ENCODE measurements at regions not wholly inside any gene's neighbourhood (a gene's known extent, or its start where the extent isn't known, plus 50 kb on each side); places are given as distances from the start of the nearest gene placed in this dataset.

DNA sequence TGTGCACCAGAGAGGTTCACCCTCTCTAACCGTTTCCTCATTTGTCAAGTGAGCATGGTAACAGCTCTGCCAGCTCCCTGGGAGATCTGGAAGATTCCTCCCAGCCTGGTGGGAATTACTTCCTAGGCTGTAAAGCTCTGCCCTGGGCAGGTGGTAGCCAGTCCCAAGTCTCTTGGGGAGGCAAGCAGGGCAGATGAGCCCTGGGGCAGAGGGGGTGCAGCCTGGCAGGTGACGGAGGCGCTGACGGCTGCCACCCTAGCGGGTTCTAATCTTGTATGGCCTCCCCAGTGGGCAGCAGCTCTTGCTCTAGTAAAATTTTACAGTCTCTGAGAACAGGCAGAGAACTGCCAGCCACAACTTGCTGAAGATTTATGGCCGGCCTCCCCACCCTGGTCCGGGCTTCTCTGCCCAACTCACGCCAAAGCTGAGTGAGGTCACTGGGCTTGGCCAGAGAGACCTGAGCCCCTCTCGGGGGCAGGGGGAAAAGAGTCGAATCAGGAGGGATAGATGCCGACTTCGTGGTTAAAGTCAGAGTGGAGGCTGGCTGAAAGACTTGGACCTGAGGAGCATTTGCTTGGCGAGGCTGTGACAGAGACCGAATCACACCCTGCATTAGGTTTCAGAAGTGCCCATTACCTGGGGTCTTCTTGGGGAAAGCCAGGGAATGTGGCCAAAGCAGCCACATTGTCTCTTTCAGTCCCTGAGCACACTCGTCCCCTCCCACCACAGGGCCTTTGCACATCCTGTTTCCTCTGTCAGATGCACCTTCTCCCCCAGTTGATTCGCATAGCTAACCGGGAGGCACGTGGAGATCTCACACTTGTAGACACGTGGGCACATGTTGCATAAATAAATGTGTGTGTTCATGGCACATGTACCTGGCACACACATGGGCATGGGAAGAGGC, 188.2 kb downstream of the MN1 start:
- Histone ChIP-seq H2BK12ac (ENCODE audit: low read length) (no peak overlapping the region), H3K27me3 (ENCODE audit: control insufficient read depth in 3 of 3, insufficient read depth in 3 of 3, low read depth in 1 of 3, low read length in 3 of 3) (peaks cover 0 to 3% (median 0%) of the 10 kb centered on the region in 3 experiments)
- no peak for DNase-seq (ENCODE audit: low spot score)

DNA sequence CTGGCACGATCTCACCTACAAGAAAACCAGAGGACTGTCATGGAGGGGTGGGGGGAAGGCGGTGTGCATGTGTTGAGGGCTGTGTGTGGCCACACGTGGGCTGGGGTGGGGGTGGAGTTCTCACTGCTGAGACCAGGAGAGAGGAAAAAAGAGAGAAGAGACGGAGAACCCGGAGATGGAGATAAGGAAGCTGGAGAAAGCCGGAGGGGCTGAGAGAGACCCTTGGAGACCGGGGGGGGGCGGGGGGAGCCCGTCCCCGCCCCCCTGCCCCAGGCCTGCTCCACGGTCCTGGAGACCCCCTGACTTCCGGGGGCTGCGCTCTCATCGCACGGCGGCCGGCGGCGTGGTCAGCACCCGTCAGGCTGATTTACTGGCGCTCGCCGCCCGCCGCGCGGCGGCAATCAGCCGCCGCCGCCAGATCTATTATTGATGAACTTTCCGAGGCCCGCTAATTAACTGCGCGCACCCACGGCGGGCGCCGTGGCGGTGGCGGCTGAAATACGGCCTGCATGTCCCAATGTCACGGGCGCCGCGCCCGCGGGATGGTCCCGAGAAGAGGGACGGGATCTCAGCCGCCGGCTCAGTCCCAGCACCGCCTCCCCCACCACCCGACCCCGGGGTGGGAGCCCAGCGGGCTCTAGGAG, 187.4 kb downstream of the MN1 start:
- no peaks in the 10 kb centered on the region for H3K36me3 ChIP-seq (replicated peaks in 1 of 2; ENCODE audit: control insufficient read depth in 2 of 2, insufficient read depth in 2 of 2, low read length in 2 of 2)
- H3K79me1 ChIP-seq (ENCODE audit: low read depth, low read length), result no peaks in the 10 kb centered on the region
- no peak overlapping the region for H3K14ac ChIP-seq (ENCODE audit: low read length)
- H3K4ac ChIP-seq (ENCODE audit: low read length), result peak overlapping the region; percentile 58
- peaks cover 25 to 26% of the 10 kb centered on the region in 2 donors for H3K4me1 ChIP-seq (ENCODE audit: control insufficient read depth in 2 of 2, insufficient read depth in 1 of 2, low read depth in 1 of 2, low read length in 2 of 2)
- no peak overlapping the region for H2BK5ac ChIP-seq (ENCODE audit: low read length)
- H3K4me2 ChIP-seq (ENCODE audit: insufficient read depth, low read length, poor library complexity, severe bottlenecking), result peak overlapping the region; percentile 22
- peak overlapping the region; percentile 17 for H2BK15ac ChIP-seq (ENCODE audit: low read length)
- H3K23ac ChIP-seq (ENCODE audit: low read depth, low read length, poor library complexity), result no peak overlapping the region
- no peak overlapping the region for H3K27ac ChIP-seq (replicated peaks; ENCODE audit: low read length)
- H3K27me3 ChIP-seq (ENCODE audit: control insufficient read depth in 3 of 3, insufficient read depth in 3 of 3, low read depth in 1 of 3, low read length in 3 of 3), result peaks cover 0 to 3% (median 0%) of the 10 kb centered on the region in 3 experiments
- H2BK12ac ChIP-seq (ENCODE audit: low read length), result no peak overlapping the region
- DNase-seq (ENCODE audit: low spot score), result no peak
- H4K91ac ChIP-seq (ENCODE audit: low read depth, low read length, poor library complexity), result peak overlapping the region; percentile 94
- H4K8ac ChIP-seq (ENCODE audit: low read depth, low read length), result no peak overlapping the region
- no peak overlapping the region for H2AFZ ChIP-seq (ENCODE audit: low read length)
- peaks cover 0 to 2% of the 10 kb centered on the region in 2 donors for H3K9me3 ChIP-seq (replicated peaks in 1 of 2; ENCODE audit: control insufficient read depth in 2 of 2, insufficient read depth in 1 of 2, low read depth in 1 of 2, low read length in 2 of 2)
- peak overlapping the region; percentile 31 for H3K18ac ChIP-seq (ENCODE audit: low read length)
- H2AK5ac ChIP-seq (ENCODE audit: low read depth, low read length), result peak overlapping the region; percentile 25
- no peak overlapping the region for H3K4me3 ChIP-seq (ENCODE audit: low read length in 2 of 2)
- peak overlapping the region; percentile 83 for H2BK120ac ChIP-seq (ENCODE audit: low read depth, low read length)
- H3K9ac ChIP-seq (ENCODE audit: low read depth, low read length, poor library complexity), result no peak overlapping the region
- WGBS, 2 donors (ENCODE audit: extremely low coverage in 2 of 2, insufficient read length in 2 of 2, insufficient replicate concordance in 1 of 2), result no CpG with 5 or more reads among the region's 56 CpGs

More for the DNA sequence above, 188.2 kb downstream of the MN1 start:
- H3K18ac ChIP-seq (ENCODE audit: low read length), result peak overlapping the region; percentile 44
- H3K4me1 ChIP-seq (ENCODE audit: control insufficient read depth in 2 of 2, insufficient read depth in 1 of 2, low read depth in 1 of 2, low read length in 2 of 2), result peaks cover 28 to 29% of the 10 kb centered on the region in 2 donors
- H3K23ac ChIP-seq (ENCODE audit: low read depth, low read length, poor library complexity), result no peak overlapping the region
- peak overlapping the region; percentile 58 for H3K4ac ChIP-seq (ENCODE audit: low read length)
- no peak overlapping the region for H4K8ac ChIP-seq (ENCODE audit: low read depth, low read length)
- H4K91ac ChIP-seq (ENCODE audit: low read depth, low read length, poor library complexity), result peak overlapping the region; percentile 94
- H2BK120ac ChIP-seq (ENCODE audit: low read depth, low read length), result no peak overlapping the region
- H3K9ac ChIP-seq (ENCODE audit: low read depth, low read length, poor library complexity), result no peak overlapping the region
- no peak overlapping the region for H2AFZ ChIP-seq (ENCODE audit: low read length)
- peaks cover 0 to 2% of the 10 kb centered on the region in 2 donors for H3K9me3 ChIP-seq (replicated peaks in 1 of 2; ENCODE audit: control insufficient read depth in 2 of 2, insufficient read depth in 1 of 2, low read depth in 1 of 2, low read length in 2 of 2)
- no peaks in the 10 kb centered on the region for H3K36me3 ChIP-seq (replicated peaks in 1 of 2; ENCODE audit: control insufficient read depth in 2 of 2, insufficient read depth in 2 of 2, low read length in 2 of 2)
- peak overlapping the region in 1 of 2 donors; percentile 56 for H3K4me3 ChIP-seq (ENCODE audit: low read length in 2 of 2)
- H2AK5ac ChIP-seq (ENCODE audit: low read depth, low read length), result peak overlapping the region; percentile 53
- H3K14ac ChIP-seq (ENCODE audit: low read length), result no peak overlapping the region
- no CpG with 5 or more reads among the region's 19 CpGs for WGBS, 2 donors (ENCODE audit: extremely low coverage in 2 of 2, insufficient read length in 2 of 2, insufficient replicate concordance in 1 of 2)
- H2BK15ac ChIP-seq (ENCODE audit: low read length), result peak overlapping the region; percentile 17
- H3K4me2 ChIP-seq (ENCODE audit: insufficient read depth, low read length, poor library complexity, severe bottlenecking), result no peak overlapping the region
- H2BK5ac ChIP-seq (ENCODE audit: low read length), result peak overlapping the region; percentile 1
- no peak overlapping the region for H3K27ac ChIP-seq (replicated peaks; ENCODE audit: low read length)
- H3K79me1 ChIP-seq (ENCODE audit: low read depth, low read length), result no peaks in the 10 kb centered on the region

DNA sequence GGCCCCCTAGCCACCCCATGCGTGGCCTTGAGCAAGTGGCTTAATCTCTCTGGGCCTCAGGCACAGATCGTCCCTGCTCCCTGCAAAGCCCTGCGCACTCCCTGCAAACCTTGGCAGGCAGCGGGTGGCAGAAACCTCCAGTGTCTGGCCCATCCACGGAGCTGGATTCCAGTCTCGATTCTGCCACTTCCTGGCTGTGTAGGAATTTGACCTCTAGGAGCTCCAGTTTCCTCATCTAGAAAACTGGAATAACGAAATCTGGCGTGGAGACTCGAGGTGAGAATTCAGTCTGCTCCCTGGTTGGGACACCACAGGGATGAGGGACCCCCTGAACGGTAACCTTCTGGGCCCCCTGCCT, 186.9 kb downstream of the MN1 start:
- no peaks in the 10 kb centered on the region for H3K79me1 ChIP-seq (ENCODE audit: low read depth, low read length)
- H3K18ac ChIP-seq (ENCODE audit: low read length), result peak overlapping the region; percentile 31
- H3K14ac ChIP-seq (ENCODE audit: low read length), result no peak overlapping the region
- H4K91ac ChIP-seq (ENCODE audit: low read depth, low read length, poor library complexity), result no peak overlapping the region
- H2BK15ac ChIP-seq (ENCODE audit: low read length), result peak overlapping the region; percentile 1
- H2BK5ac ChIP-seq (ENCODE audit: low read length), result no peak overlapping the region
- H3K4me3 ChIP-seq (ENCODE audit: low read length in 2 of 2), result no peak overlapping the region
- H3K27me3 ChIP-seq (ENCODE audit: control insufficient read depth in 3 of 3, insufficient read depth in 3 of 3, low read depth in 1 of 3, low read length in 3 of 3), result peaks cover 0 to 3% (median 0%) of the 10 kb centered on the region in 3 experiments
- no peak overlapping the region for H4K8ac ChIP-seq (ENCODE audit: low read depth, low read length)
- no peak overlapping the region for H2AFZ ChIP-seq (ENCODE audit: low read length)
- peaks cover 2 to 5% of the 10 kb centered on the region in 2 donors for H3K9me3 ChIP-seq (replicated peaks in 1 of 2; ENCODE audit: control insufficient read depth in 2 of 2, insufficient read depth in 1 of 2, low read depth in 1 of 2, low read length in 2 of 2)
- no peak overlapping the region for H3K27ac ChIP-seq (replicated peaks; ENCODE audit: low read length)
- no peak overlapping the region for H3K4ac ChIP-seq (ENCODE audit: low read length)
- no peak overlapping the region for H3K9ac ChIP-seq (ENCODE audit: low read depth, low read length, poor library complexity)
- no CpG with 5 or more reads among the region's 10 CpGs for WGBS, 2 donors (ENCODE audit: extremely low coverage in 2 of 2, insufficient read length in 2 of 2, insufficient replicate concordance in 1 of 2)
- H3K4me2 ChIP-seq (ENCODE audit: insufficient read depth, low read length, poor library complexity, severe bottlenecking), result no peak overlapping the region
- H3K4me1 ChIP-seq (ENCODE audit: control insufficient read depth in 2 of 2, insufficient read depth in 1 of 2, low read depth in 1 of 2, low read length in 2 of 2), result peaks cover 23% of the 10 kb centered on the region in 2 donors
- no peak overlapping the region for H3K23ac ChIP-seq (ENCODE audit: low read depth, low read length, poor library complexity)
- H2BK120ac ChIP-seq (ENCODE audit: low read depth, low read length), result peak overlapping the region; percentile 83
- H2BK12ac ChIP-seq (ENCODE audit: low read length), result no peak overlapping the region
- H3K36me3 ChIP-seq (replicated peaks in 1 of 2; ENCODE audit: control insufficient read depth in 2 of 2, insufficient read depth in 2 of 2, low read length in 2 of 2), result no peaks in the 10 kb centered on the region
- H2AK5ac ChIP-seq (ENCODE audit: low read depth, low read length), result peak overlapping the region; percentile 47
- no peak for DNase-seq (ENCODE audit: low spot score)

DNA sequence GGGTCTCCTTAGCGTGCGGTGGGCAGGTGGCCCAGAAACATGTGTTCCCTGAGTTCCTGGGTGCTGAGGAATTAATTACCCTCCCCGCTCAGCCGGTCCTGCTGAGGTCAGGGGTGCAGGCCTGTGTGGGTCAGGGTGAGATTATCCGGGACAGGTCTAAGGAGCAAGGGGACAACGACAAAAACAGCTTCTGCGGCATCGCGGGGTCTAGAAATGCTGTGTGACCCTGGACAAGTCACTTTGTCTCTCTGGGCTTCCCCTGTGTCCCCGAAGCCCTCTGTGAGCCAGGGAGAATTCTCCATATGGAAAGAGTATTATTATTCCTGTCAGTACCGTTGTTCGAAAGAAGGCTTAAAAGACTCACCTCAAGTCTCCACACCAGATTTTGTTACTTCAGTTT, 186.1 kb downstream of the MN1 start:
- Histone ChIP-seq H4K91ac (ENCODE audit: low read depth, low read length, poor library complexity) (no peak overlapping the region), H3K18ac (ENCODE audit: low read length) (no peak overlapping the region), H3K4me2 (ENCODE audit: insufficient read depth, low read length, poor library complexity, severe bottlenecking) (no peak overlapping the region), H3K79me1 (ENCODE audit: low read depth, low read length) (no peaks in the 10 kb centered on the region), H3K4ac (ENCODE audit: low read length) (no peak overlapping the region), H3K36me3 (replicated peaks in 1 of 2; ENCODE audit: control insufficient read depth in 2 of 2, insufficient read depth in 2 of 2, low read length in 2 of 2) (no peaks in the 10 kb centered on the region), H3K14ac (ENCODE audit: low read length) (no peak overlapping the region), H3K27ac (replicated peaks; ENCODE audit: low read length) (no peak overlapping the region), H4K8ac (ENCODE audit: low read depth, low read length) (no peak overlapping the region), H3K4me1 (ENCODE audit: control insufficient read depth in 2 of 2, insufficient read depth in 1 of 2, low read depth in 1 of 2, low read length in 2 of 2) (peaks cover 21% of the 10 kb centered on the region in 2 donors), H3K23ac (ENCODE audit: low read depth, low read length, poor library complexity) (no peak overlapping the region), H2BK5ac (ENCODE audit: low read length) (no peak overlapping the region), H3K4me3 (ENCODE audit: low read length in 2 of 2) (no peak overlapping the region), H3K9me3 (replicated peaks in 1 of 2; ENCODE audit: control insufficient read depth in 2 of 2, insufficient read depth in 1 of 2, low read depth in 1 of 2, low read length in 2 of 2) (peaks cover 5 to 8% of the 10 kb centered on the region in 2 donors), H2AK5ac (ENCODE audit: low read depth, low read length) (peak overlapping the region; percentile 28), H2BK15ac (ENCODE audit: low read length) (no peak overlapping the region), H2BK120ac (ENCODE audit: low read depth, low read length) (no peak overlapping the region), H2BK12ac (ENCODE audit: low read length) (no peak overlapping the region), H2AFZ (ENCODE audit: low read length) (no peak overlapping the region), H3K9ac (ENCODE audit: low read depth, low read length, poor library complexity) (no peak overlapping the region), H3K27me3 (ENCODE audit: control insufficient read depth in 3 of 3, insufficient read depth in 3 of 3, low read depth in 1 of 3, low read length in 3 of 3) (peaks cover 0 to 3% (median 0%) of the 10 kb centered on the region in 3 experiments)
- DNase-seq (ENCODE audit: low spot score), result no peak
- WGBS, 2 donors (ENCODE audit: extremely low coverage in 2 of 2, insufficient read length in 2 of 2, insufficient replicate concordance in 1 of 2), result no CpG with 5 or more reads among the region's 12 CpGs

All from neuronal stem cell (in vitro differentiated cells).